ENCODE measurements at regions not wholly inside any gene's neighbourhood (a gene's known extent, or its start where the extent isn't known, plus 50 kb on each side); places are given as distances from the start of the nearest gene placed in this dataset.

GRCh38 chr2:185921048-185921756, 182.6 kb downstream of the FSIP2 start (continued):
- TF ChIP-seq NFATC3 (IDR thresholded peaks at IDR 0.05) (no peak), BACH1 (tag; IDR thresholded peaks at IDR 0.05) (no peak), ZKSCAN1 (IDR thresholded peaks at IDR 0.05; ENCODE audit: low read depth, low read length) (no peak), KDM2B (CRISPR knock-in tag; IDR thresholded peaks at IDR 0.05) (no peak)

DNA sequence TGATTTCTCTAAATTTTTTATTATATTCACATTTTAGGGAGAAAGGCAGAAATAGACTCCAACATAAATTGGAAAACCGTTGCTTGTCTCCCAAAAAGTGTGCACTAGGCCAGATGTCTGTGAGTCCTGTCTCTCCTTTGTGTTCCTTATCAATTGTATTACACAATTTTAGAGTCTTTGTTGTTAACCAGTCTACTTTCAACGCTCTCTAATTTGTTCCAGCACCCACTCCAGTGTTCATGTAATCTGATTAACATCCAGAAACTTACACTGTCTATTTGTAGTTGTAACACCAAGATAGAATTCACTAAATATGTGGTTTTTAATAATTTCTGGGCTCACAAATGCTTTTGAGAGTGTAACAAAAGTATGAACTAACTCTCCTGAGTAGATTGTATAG, 195.6 kb downstream of the FSIP2 start:
- ChIA-PET POLR2A (no interaction called here), CTCF (ENCODE audit: low intra/inter-chr PET ratio) (no interaction called here)
- Histone ChIP-seq H3K27ac (ENCODE audit: extremely low read depth, low read depth, low read length) (no peak overlapping the region), H3K4me3 (no peak overlapping the region), H3K4me2 (ENCODE audit: insufficient read depth, low read length) (no peak overlapping the region), H3K36me3 (ENCODE audit: control insufficient read depth, insufficient read depth, low read length) (no peaks in the 10 kb centered on the region), H3K4me1 (replicated peaks in 1 of 2; ENCODE audit: control insufficient read depth in 2 of 2, insufficient read depth in 2 of 2, low read length in 2 of 2) (no peaks in the 10 kb centered on the region), H3K9ac (ENCODE audit: insufficient read depth in 1 of 2, low read depth in 2 of 2, low read length in 2 of 2) (no peak overlapping the region), H4K20me1 (replicated peaks; ENCODE audit: control insufficient read depth, insufficient read depth, low read length) (no peaks in the 10 kb centered on the region), H2AFZ (ENCODE audit: low read depth, low read length) (no peak overlapping the region), H3K9me1 (ENCODE audit: control insufficient read depth, insufficient read depth, low read length) (no peaks in the 10 kb centered on the region), H3K27me3 (ENCODE audit: control insufficient read depth in 2 of 2, insufficient read depth in 2 of 2, low read length in 2 of 2) (no peaks in the 10 kb centered on the region), H3K79me2 (ENCODE audit: control insufficient read depth, insufficient read depth, low read length) (no peaks in the 10 kb centered on the region), H3K9me3 (replicated peaks; ENCODE audit: control insufficient read depth, insufficient read depth, low read depth, low read length) (no peaks in the 10 kb centered on the region)
- FAIRE-seq (no peak), ATAC-seq (no peak), DNase-seq (ENCODE audit: extremely low read depth in 1 of 4, low spot score in 3 of 4) (no peak)
- TF ChIP-seq CBX1 (IDR thresholded peaks at IDR 0.05; ENCODE audit: low read depth) (no peak), RUNX1 (IDR thresholded peaks at IDR 0.05; ENCODE audit: low read depth) (no peak), ZNF277 (CRISPR knock-in tag; IDR thresholded peaks at IDR 0.05; ENCODE audit: borderline replicate concordance) (no peak), NR4A1 (CRISPR knock-in tag; IDR thresholded peaks at IDR 0.05) (no peak), NR4A1 (tag; IDR thresholded peaks at IDR 0.05) (no peak), ZNF41 (CRISPR knock-in tag; conservative IDR thresholded peaks at IDR 0.05) (no peak)
- 0% methylated on average over 2 of the region's 2 CpGs for WGBS (ENCODE audit: insufficient coverage, low coverage, missing lambda C conversion rate)
- in situ Hi-C loops (cut with MboI) = no loop called here
- intact Hi-C loops (cut with micrococcal nuclease) = no loop called here
- BruUV-seq (replicated peaks) = no TSS peak
